ENCODE measurements at regions not wholly inside any gene's neighbourhood (a gene's known extent, or its start where the extent isn't known, plus 50 kb on each side); places are given as distances from the start of the nearest gene placed in this dataset.
"Not testable (repeated sequence)": the region's sequence is repeated elsewhere in the genome, so short reads cannot be mapped to it uniquely, and the experiment has no call there.

GRCh38 chr7:46107610-46108217 is 186.6 kb upstream of the IGFBP3 start:
- DNase-seq (ENCODE audit: low read depth): no peak

DNA sequence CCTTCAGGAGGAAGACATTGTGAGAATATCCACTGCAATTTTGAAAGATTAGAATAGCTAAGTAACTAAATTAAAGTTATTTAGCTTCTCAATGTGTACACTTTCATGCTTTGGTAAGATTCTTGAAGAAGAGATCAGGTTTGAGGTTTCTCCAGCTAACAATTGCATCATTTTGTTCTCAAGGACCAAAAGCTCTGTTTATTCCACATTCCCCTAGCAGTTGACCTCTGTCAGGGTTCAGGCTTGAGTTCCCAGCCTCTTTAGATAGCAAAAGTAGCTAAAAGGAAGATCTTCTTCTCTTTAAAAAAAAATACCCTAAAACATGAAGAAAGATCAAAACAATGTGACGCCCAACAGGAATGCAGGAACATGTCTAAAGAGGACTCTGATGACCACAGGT is 179.4 kb upstream of the IGFBP3 start:
- peak; percentile 11 for DNase-seq (ENCODE audit: low read depth)

DNA sequence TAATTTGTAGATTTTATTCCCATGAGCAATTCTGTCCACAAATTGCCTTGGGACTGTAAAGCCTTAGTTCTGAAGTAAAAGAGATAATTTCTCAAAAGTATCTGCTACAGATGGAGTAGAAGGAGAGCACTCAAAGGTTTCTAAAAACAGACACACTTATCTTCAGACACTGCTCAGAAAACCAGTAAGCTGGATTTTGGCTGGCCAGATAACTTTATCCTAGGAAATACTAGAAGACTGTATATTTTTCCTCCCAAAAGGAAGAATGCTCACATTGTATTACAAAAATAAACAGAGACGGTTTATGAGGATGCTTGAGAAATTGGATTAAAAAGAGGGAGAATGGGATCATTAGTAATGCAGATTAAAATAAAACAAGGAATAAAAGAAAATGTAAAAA is 178.0 kb upstream of the IGFBP3 start:
- DNase-seq (ENCODE audit: low read depth): no peak

DNA sequence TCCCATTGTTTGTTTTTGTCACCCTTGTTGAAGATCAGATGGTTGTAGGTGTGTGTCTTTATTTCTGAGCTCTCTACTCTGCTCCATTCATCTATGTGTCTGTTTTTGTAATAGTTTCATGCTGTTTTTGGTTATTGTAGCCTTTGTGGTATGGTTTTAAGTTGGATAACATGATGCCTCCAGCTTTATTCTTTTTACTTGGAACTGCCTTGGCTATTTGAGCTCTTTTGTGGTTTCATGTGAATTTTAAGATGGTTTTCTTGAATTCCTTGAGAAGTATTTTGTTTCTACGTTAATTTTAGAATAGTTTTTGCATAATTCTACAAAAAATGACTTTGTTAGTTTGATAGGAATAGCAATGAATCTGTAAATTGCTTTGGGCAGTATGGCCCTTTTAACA is 170.0 kb upstream of the IGFBP3 start:
- DNase-seq (ENCODE audit: low read depth): no peak

DNA sequence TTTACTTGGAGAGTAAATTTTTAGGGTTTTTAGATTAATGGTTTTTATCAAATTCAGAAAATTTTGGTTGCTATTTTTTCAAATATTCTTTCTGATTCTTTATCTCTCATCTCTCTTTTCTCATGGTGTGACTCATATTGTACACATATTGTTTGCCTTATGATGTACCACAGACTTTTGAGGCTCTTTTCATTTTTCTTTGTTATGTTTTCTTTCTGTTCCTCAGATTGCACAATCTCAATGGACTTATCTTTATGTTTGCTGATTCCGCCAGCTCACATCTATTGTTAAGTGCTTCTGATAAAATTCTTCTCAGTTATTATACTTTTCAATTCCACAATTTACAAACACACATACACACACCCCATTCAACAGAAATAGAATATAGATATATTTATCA is 168.2 kb upstream of the IGFBP3 start:
- peak; percentile 63 for DNase-seq (ENCODE audit: low read depth)

DNA sequence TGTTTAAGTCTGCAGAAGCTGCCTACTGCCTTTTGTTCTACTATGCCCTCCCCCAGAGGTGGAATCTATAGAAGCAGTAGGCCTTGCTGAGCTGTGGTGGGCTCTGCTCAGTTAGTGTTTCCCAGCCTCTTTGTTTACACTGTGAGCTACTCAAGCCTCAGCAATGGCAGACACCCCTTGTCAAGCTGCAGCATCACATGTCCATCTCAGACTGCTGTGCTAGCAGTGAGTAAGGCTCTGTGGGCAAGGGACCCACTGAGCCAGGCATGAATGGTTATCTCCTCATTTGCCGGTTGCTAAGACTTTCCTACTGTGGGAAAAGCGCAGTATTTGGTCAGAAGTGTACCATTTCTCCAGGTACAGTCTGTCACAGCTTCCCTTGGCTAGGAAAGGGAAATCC is 167.4 kb upstream of the IGFBP3 start:
- not testable (repeated sequence) for DNase-seq (ENCODE audit: low read depth)

DNA sequence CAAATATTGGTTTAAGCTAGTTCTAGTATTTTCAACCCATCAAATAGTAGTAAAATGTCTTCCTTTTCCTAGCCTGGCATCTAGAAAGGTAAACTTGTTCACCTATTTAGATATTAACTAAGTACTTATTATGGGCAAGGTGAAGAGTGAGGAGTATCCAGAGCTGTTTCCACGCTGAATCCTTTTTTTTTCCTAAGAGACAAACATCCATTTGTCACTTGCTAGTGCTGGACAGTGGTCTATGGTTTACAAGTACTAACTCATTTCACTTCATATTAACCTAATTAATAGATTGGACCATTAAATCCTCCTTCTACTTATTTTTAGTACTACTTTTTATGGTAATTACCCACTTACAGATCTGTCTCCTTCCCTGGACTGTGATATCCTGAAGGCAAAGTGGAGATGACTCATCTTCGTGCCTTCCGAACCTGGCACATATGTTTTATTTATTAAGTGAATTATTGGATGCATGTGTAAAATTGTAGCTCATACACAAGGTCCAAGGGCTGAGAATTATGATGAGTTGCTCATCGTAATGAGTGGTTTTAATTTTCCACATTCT is 159.6 kb upstream of the IGFBP3 start:
- DNase-seq (ENCODE audit: low read depth): no peak

- DNase-seq (ENCODE audit: low read depth): no peak
Observed at GRCh38 chr7:46079421-46079820, 158.3 kb upstream of the IGFBP3 start.

- DNase-seq (ENCODE audit: low read depth): no peak
Observed at GRCh38 chr7:46076527-46076926, 155.5 kb upstream of the IGFBP3 start.

DNA sequence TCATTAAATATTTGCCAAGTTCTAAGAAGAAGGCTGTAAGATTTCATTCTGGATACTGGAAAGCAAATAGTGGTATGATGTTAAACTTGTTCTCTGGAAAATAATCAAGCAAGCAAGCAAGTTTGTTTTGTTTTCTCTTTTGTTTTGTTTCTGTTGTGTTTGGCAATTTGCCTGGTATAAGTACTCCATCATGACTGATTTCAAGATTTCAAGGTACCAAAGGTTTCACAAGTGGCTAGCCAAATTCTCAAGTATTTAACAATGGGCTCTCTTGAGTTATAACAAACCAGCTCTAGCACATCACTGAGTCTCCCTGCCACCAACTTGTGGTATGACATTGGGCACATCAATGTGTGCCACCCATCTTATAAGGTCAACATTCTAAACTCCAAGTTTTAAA is 151.7 kb upstream of the IGFBP3 start:
- peak; percentile 72 for DNase-seq (ENCODE audit: low read depth)

GRCh38 chr7:46071601-46072000 is 150.5 kb upstream of the IGFBP3 start:
- DNase-seq (ENCODE audit: low read depth): peak; percentile 52

DNA sequence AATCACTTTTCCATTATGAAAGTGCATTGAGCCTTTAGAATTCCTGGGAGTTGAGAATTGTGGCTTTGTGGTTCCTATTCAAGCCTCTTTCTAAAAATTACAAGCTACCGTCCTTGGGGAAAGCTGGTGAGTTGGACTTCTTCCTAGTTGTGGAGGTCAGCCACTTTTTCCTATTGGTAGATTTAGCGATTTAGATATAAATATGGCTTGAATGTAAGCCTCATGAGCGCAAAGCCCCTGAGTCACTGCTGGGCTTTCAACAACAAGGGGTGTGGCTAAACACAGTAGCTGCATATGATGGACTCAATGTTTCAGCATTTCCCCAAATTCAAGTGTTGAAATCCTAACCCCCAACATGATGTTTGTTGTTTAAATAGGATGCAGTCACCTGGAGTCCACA is 150.0 kb upstream of the IGFBP3 start:
- DNase-seq (ENCODE audit: low read depth): peak; percentile 93

DNA sequence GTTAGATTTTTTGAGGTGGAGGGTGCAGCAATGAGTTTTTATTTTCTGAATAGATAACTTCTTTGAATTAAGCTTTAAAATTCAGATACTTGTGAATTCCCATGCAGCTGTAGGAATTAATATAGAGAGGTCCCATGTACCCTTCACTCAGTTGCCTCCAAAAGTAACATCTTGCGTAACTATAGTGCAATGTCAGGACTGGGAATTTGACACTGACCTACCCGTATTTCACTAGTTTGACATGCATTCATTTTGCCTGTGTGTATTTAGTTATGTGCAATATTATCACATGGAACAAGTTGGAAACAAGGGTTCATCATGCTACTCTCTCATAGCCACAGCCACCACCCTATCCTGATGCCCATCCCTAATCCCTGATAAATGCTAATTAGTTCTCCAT is 147.1 kb upstream of the IGFBP3 start:
- DNase-seq (ENCODE audit: low read depth): no peak

- no peak for DNase-seq (ENCODE audit: low read depth)
Observed at GRCh38 chr7:46059308-46060020, 138.4 kb upstream of the IGFBP3 start.

DNA sequence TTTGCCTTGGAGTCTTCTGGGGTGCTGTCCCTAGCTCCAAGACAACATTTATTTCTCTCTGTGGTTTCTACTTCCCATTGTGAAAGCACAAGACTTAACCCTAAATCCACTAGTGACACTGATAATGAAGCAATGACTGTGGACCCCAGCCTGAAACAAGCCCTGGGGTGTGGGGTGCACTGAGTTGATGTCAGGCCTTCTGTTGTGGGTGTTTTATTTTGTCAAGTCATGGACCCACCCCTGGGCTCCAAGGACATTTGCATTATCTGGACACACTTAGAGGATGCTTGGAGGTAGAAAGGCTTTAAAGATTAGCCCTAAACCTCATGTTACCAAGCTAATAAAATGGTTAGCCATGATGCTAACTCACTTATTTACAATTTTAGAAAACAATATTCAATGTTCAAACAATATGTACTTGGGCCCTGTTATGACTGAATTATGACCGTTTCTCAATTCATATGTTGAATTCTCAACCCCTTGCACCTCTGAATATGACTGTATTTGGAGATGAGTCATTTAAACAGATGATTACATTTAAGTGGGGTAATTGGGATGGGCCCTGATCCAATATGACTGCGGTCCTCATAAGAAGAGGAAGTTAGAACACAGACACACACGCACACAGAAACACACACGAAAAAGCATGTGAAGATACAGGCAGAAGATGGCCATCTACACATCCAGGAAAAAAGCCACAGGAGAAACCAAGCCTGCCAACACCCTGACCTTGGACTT is 137.2 kb upstream of the IGFBP3 start:
- peak; percentile 32 for DNase-seq (ENCODE audit: low read depth)

- DNase-seq (ENCODE audit: low read depth): no peak
Observed at GRCh38 chr7:46054915-46055314, 133.8 kb upstream of the IGFBP3 start.

GRCh38 chr7:46054272-46054671 is 133.2 kb upstream of the IGFBP3 start:
- no peak for DNase-seq (ENCODE audit: low read depth)

GRCh38 chr7:46047581-46047980 is 126.5 kb upstream of the IGFBP3 start:
- no peak for DNase-seq (ENCODE audit: low read depth)

GRCh38 chr7:46043338-46043737 is 122.3 kb upstream of the IGFBP3 start:
- DNase-seq (ENCODE audit: low read depth): not testable (repeated sequence)

- not testable (repeated sequence) for DNase-seq (ENCODE audit: low read depth)
Observed at GRCh38 chr7:46039813-46040212, 118.7 kb upstream of the IGFBP3 start.

GRCh38 chr7:46035166-46035565 is 114.1 kb upstream of the IGFBP3 start:
- no peak for DNase-seq (ENCODE audit: low read depth)

GRCh38 chr7:46034056-46034768 is 113.1 kb upstream of the IGFBP3 start:
- DNase-seq (ENCODE audit: low read depth): peak; percentile 80
